Astrocyte (in vitro differentiated cells and primary cell): ENCODE measurements at regions not wholly inside any gene's neighbourhood (a gene's known extent, or its start where the extent isn't known, plus 50 kb on each side); places are given as distances from the start of the nearest gene placed in this dataset.

ENCODE experiments used
- DNase-seq: peaks from one replicate; pipeline ENCODE4 v3.0.0-alpha.2; 2010; ENCODE audit warnings: low read depth
- FAIRE-seq: peaks from 2 replicates; lab custom pipeline; 2011; peaks lifted over from hg19 to GRCh38; lab: Jason Lieb, UNC
- H2AFZ ChIP-seq: 2 replicates; pipeline ENCODE4 v1.6.0; 2012; ENCODE audit warnings: low read depth, low read length, inconsistent platforms
- H3K27ac ChIP-seq: 2 replicates; pipeline ENCODE4 v1.5.1; 2011; ENCODE audit warnings: low read depth, low read length, inconsistent platforms
- H3K27me3 ChIP-seq: 2 replicates; pipeline ENCODE4 v1.6.0; 2011; ENCODE audit warnings: low read length, inconsistent platforms; ENCODE audit not compliant: insufficient read depth
- H3K36me3 ChIP-seq: 2 replicates; pipeline ENCODE4 v1.5.1; 2011; ENCODE audit warnings: low read length, inconsistent platforms; ENCODE audit not compliant: insufficient read depth
- H3K4me1 ChIP-seq: 2 replicates; pipeline ENCODE4 v1.5.1; 2011; ENCODE audit warnings: low read length, inconsistent platforms; ENCODE audit not compliant: insufficient read depth
- H3K4me2 ChIP-seq: 2 replicates; pipeline ENCODE4 v1.6.0; 2012; ENCODE audit warnings: low read length, inconsistent platforms
- H3K4me3 ChIP-seq: 2 replicates; pipeline ENCODE4 v1.5.1; 2011; ENCODE audit warnings: low read depth, mild to moderate bottlenecking, low read length, inconsistent platforms; ENCODE audit not compliant: insufficient read depth
- H3K79me2 ChIP-seq: 2 replicates; pipeline ENCODE4 v1.6.0; 2012; ENCODE audit warnings: mild to moderate bottlenecking, low read length, inconsistent platforms; ENCODE audit not compliant: insufficient read depth
- H3K9ac ChIP-seq: 2 replicates; pipeline ENCODE4 v1.6.0; 2012; ENCODE audit warnings: mild to moderate bottlenecking, low read length, inconsistent platforms
- H3K9me3 ChIP-seq: 2 replicates; pipeline ENCODE4 v1.5.1; 2012; ENCODE audit warnings: low read depth, mild to moderate bottlenecking, low read length, inconsistent platforms; ENCODE audit not compliant: insufficient read depth
- H4K20me1 ChIP-seq: 2 replicates; pipeline ENCODE4 v1.6.0; 2012; ENCODE audit warnings: low read length, inconsistent platforms; ENCODE audit not compliant: insufficient read depth
- H3K27ac Mint-ChIP-seq: one replicate; pipeline ENCODE4 v1.8.0; 2021; ENCODE audit warnings: mild to moderate bottlenecking, mixed read lengths; ENCODE audit not compliant: unreplicated experiment
- H3K27me3 Mint-ChIP-seq: one replicate; pipeline ENCODE4 v1.8.0; 2021; ENCODE audit warnings: low read depth, mixed read lengths; ENCODE audit not compliant: unreplicated experiment
- H3K36me3 Mint-ChIP-seq: one replicate; pipeline ENCODE4 v1.8.0; 2021; ENCODE audit warnings: low read depth, mixed read lengths; ENCODE audit not compliant: unreplicated experiment
- H3K4me1 Mint-ChIP-seq: one replicate; pipeline ENCODE4 v1.8.0; 2021; ENCODE audit warnings: low read depth, mixed read lengths; ENCODE audit not compliant: unreplicated experiment
- H3K4me3 Mint-ChIP-seq: one replicate; pipeline ENCODE4 v1.8.0; 2021; ENCODE audit warnings: mild to moderate bottlenecking, moderate library complexity, mixed read lengths; ENCODE audit not compliant: unreplicated experiment
- H3K9me3 Mint-ChIP-seq: one replicate; pipeline ENCODE4 v1.8.0; 2021; ENCODE audit warnings: mild to moderate bottlenecking, mixed read lengths; ENCODE audit not compliant: unreplicated experiment
- EZH2 ChIP-seq: IDR thresholded peaks from 2 replicates; pipeline ENCODE4 v1.6.1; 2012; ENCODE audit warnings: mild to moderate bottlenecking, low read length, inconsistent platforms; ENCODE audit not compliant: insufficient read depth
- TF ChIP-seq, protein P1 (sequence below): IDR thresholded peaks from 2 replicates; pipeline ENCODE4 v1.5.1; 2011; ENCODE audit warnings: low read depth, mild to moderate bottlenecking, inconsistent platforms, low read length, moderate library complexity; ENCODE audit not compliant: insufficient read depth

DNA sequence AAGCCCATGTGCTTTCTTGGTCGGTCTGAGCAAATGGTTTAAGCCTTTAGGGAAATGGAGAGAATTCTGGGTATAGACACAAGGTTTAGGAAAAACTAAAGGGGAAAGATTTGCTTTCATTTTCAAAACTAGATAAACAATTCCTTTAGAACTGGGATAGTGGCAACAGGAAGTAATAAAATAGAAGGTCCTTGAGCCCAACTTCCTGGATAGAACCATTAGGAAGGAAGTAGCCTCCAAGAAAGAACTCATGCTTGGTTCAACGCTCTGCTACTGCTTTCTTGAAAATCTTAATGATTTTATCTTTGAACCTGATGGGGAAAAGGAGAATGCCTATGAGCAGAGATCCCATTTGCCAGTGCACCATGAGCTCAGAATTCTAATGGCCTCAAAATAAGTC lies 147.0 kb upstream of the THRB start:
- Mint-ChIP-seq H3K4me1 (no peaks in the 10 kb centered on the region), H3K4me3 (no peak overlapping the region), H3K27ac (no peak overlapping the region), H3K36me3 (no peaks in the 10 kb centered on the region), H3K9me3 (no peaks in the 10 kb centered on the region), H3K27me3 (peaks cover 2% of the 10 kb centered on the region)
- H3K36me3 ChIP-seq = no peaks in the 10 kb centered on the region
- no peak overlapping the region for H3K9ac ChIP-seq
- no peak overlapping the region for H2AFZ ChIP-seq
- DNase-seq (no peak), FAIRE-seq (no peak)
- no peak overlapping the region for H3K4me3 ChIP-seq
- no peaks in the 10 kb centered on the region for H3K79me2 ChIP-seq
- TF ChIP-seq, protein P1, sequence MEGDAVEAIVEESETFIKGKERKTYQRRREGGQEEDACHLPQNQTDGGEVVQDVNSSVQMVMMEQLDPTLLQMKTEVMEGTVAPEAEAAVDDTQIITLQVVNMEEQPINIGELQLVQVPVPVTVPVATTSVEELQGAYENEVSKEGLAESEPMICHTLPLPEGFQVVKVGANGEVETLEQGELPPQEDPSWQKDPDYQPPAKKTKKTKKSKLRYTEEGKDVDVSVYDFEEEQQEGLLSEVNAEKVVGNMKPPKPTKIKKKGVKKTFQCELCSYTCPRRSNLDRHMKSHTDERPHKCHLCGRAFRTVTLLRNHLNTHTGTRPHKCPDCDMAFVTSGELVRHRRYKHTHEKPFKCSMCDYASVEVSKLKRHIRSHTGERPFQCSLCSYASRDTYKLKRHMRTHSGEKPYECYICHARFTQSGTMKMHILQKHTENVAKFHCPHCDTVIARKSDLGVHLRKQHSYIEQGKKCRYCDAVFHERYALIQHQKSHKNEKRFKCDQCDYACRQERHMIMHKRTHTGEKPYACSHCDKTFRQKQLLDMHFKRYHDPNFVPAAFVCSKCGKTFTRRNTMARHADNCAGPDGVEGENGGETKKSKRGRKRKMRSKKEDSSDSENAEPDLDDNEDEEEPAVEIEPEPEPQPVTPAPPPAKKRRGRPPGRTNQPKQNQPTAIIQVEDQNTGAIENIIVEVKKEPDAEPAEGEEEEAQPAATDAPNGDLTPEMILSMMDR = no peak
- no peak for TF ChIP-seq EZH2
- no peak overlapping the region for H3K27ac ChIP-seq
- H3K9me3 ChIP-seq = no peaks in the 10 kb centered on the region
- no peak overlapping the region for H3K4me2 ChIP-seq
- no peaks in the 10 kb centered on the region for H3K27me3 ChIP-seq
- no peaks in the 10 kb centered on the region for H4K20me1 ChIP-seq
- H3K4me1 ChIP-seq = no peaks in the 10 kb centered on the region

- H3K9me3 Mint-ChIP-seq = no peaks in the 10 kb centered on the region
- H3K36me3 Mint-ChIP-seq = no peaks in the 10 kb centered on the region
- Histone ChIP-seq H3K27ac (no peak overlapping the region), H3K27me3 (no peaks in the 10 kb centered on the region), H3K9me3 (no peaks in the 10 kb centered on the region), H4K20me1 (no peaks in the 10 kb centered on the region), H3K4me3 (no peak overlapping the region), H3K4me1 (no peaks in the 10 kb centered on the region), H3K9ac (no peak overlapping the region), H3K4me2 (no peak overlapping the region), H3K36me3 (no peaks in the 10 kb centered on the region), H3K79me2 (no peaks in the 10 kb centered on the region), H2AFZ (no peak overlapping the region)
- peaks cover 2% of the 10 kb centered on the region for H3K27me3 Mint-ChIP-seq
- DNase-seq = no peak
- no peak overlapping the region for H3K27ac Mint-ChIP-seq
- H3K4me1 Mint-ChIP-seq = no peaks in the 10 kb centered on the region
- no peak for TF ChIP-seq EZH2
- TF ChIP-seq, protein P1 = no peak
- no peak overlapping the region for H3K4me3 Mint-ChIP-seq
- no peak for FAIRE-seq
Observed at GRCh38 chr3:24645047-24645446, 150.4 kb upstream of the THRB start.

- peaks cover 2% of the 10 kb centered on the region for H3K27me3 Mint-ChIP-seq
- DNase-seq (no peak), FAIRE-seq (no peak)
- H3K36me3 Mint-ChIP-seq = no peaks in the 10 kb centered on the region
- TF ChIP-seq EZH2 = no peak
- TF ChIP-seq, protein P1 = no peak
- H3K4me3 Mint-ChIP-seq = no peak overlapping the region
- H3K4me1 Mint-ChIP-seq = no peaks in the 10 kb centered on the region
- H3K4me3 ChIP-seq = no peak overlapping the region
- H3K27ac Mint-ChIP-seq = no peak overlapping the region
- H4K20me1 ChIP-seq = no peaks in the 10 kb centered on the region
- H3K4me1 ChIP-seq = no peaks in the 10 kb centered on the region
- H3K9me3 ChIP-seq = no peaks in the 10 kb centered on the region
- no peak overlapping the region for H3K9ac ChIP-seq
- no peaks in the 10 kb centered on the region for H3K9me3 Mint-ChIP-seq
- H3K36me3 ChIP-seq = no peaks in the 10 kb centered on the region
- H3K79me2 ChIP-seq = no peaks in the 10 kb centered on the region
- no peak overlapping the region for H3K4me2 ChIP-seq
- no peak overlapping the region for H2AFZ ChIP-seq
- H3K27ac ChIP-seq = no peak overlapping the region
- no peaks in the 10 kb centered on the region for H3K27me3 ChIP-seq
Observed at GRCh38 chr3:24646790-24647189, 152.1 kb upstream of the THRB start.
